Putamen (tissue), 1 donor: ENCODE measurements at regions not wholly inside any gene's neighbourhood (a gene's known extent, or its start where the extent isn't known, plus 50 kb on each side); places are given as distances from the start of the nearest gene placed in this dataset.
"Not testable (repeated sequence)": the region's sequence is repeated elsewhere in the genome, so short reads cannot be mapped to it uniquely, and the experiment has no call there.

Experiments
- DNase-seq: peaks from one replicate; pipeline ENCODE4 v3.0.0-alpha.2; 2016; ENCODE audit warnings: low spot score

GRCh38 chr3:158882445-158882844 lies 80.6 kb downstream of the MFSD1 start:
- peak; percentile 26 for DNase-seq

GRCh38 chr3:158896729-158897128 lies 94.9 kb downstream of the MFSD1 start:
- no peak for DNase-seq

GRCh38 chr3:158906749-158907148 lies 104.9 kb downstream of the MFSD1 start:
- DNase-seq: no peak

DNA sequence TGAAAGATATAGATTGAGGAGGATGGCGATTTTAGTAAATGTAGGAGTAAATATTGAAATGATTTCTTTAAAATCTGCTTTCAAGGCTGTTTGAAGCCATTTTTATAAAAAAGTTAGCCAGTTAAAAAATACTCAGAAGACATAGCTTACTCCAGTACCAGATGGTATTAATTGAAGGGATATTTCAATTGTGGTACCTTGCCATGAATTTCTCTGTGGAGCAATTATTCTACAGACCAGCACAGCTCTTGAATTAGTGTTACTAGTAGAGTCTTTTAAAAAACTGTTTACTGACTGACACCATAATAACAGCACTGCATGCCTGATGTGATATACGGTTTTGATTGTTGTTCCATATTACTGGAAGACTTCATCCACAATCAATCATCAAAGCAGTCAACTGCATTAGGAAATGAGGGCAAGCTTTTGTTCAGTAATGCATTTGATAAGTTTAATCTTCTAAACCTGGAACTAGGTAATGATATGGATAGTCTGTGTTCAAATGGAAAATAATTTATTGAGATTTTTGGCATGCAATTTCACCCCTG lies 106.4 kb downstream of the MFSD1 start:
- no peak for DNase-seq

DNA sequence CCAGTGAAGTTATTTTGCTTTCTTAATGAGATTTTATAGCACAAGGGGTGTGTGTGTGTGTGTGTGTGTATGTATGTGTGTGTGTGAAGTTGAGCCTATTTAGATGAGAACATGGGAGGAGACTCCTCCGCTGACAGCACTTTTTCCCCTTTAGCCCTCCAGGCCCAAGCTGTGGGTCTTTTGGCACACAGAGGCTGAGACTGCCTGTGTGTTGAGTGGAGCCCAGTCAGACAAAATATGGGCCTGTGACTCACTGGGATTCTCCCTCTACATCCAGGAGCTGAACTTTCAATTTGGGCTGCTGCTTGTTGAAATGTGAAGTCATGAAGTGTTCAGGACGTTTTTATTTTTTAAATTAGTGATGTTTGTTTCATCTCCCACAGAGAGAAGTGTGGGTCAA lies 108.0 kb downstream of the MFSD1 start:
- DNase-seq: no peak

- no peak for DNase-seq
Observed at GRCh38 chr3:158911586-158911985, 109.7 kb downstream of the MFSD1 start.

- no peak for DNase-seq
Observed at GRCh38 chr3:158912188-158912587, 110.3 kb downstream of the MFSD1 start.

DNA sequence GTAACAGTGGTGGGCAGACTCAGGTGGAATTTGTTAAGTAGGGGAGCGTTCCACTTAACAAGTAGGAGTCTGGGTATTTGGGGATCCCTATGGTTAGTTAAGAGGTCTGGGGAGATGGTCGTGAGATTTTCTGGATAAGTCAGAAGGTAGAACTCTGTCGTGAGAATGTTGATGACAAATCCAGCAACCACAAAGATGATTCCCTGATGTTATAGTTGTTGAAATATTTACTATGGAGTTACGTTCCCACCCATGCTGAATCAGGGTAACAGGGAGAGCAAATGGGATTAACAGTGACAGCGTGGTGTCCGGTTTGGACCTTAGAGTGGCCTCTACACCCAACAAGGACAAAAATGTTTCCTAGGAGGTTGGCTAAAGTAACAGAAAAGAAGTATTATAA lies 110.8 kb downstream of the MFSD1 start:
- DNase-seq: no peak

GRCh38 chr3:158916111-158916510 lies 114.3 kb downstream of the MFSD1 start:
- DNase-seq: no peak

GRCh38 chr3:158918008-158918407 lies 116.2 kb downstream of the MFSD1 start:
- DNase-seq: peak; percentile 13

DNA sequence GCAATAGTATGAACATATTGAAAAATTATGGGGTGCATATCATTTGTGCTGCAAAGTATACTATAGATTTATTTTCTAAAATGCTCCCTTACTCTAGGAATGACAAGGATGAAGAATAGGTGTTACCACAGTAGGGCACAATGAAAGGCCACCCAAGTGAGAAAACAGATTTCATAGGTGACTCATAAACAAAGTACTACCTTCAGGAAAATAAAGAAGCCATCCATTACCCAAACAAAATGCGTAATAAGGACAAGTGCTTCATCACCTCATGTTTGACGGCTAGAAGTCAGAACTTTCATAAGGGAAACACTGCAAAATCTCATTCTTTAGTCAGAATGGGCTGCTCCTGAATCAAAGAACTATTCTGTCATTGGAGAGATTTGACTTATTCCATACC lies 116.6 kb downstream of the MFSD1 start:
- no peak for DNase-seq

GRCh38 chr3:158920371-158920770 lies 118.5 kb downstream of the MFSD1 start:
- DNase-seq: no peak

GRCh38 chr3:158925021-158925420 lies 123.2 kb downstream of the MFSD1 start:
- no peak for DNase-seq

- no peak for DNase-seq
Observed at GRCh38 chr3:158925828-158926494, 124.1 kb downstream of the MFSD1 start.

GRCh38 chr3:158935846-158936245 lies 134.0 kb downstream of the MFSD1 start:
- no peak for DNase-seq

- DNase-seq: no peak
Observed at GRCh38 chr3:158936530-158937113, 134.8 kb downstream of the MFSD1 start.

GRCh38 chr3:158950178-158950901 lies 148.5 kb downstream of the MFSD1 start:
- no peak for DNase-seq

- no peak for DNase-seq
Observed at GRCh38 chr3:158953131-158953530, 151.3 kb downstream of the MFSD1 start.

DNA sequence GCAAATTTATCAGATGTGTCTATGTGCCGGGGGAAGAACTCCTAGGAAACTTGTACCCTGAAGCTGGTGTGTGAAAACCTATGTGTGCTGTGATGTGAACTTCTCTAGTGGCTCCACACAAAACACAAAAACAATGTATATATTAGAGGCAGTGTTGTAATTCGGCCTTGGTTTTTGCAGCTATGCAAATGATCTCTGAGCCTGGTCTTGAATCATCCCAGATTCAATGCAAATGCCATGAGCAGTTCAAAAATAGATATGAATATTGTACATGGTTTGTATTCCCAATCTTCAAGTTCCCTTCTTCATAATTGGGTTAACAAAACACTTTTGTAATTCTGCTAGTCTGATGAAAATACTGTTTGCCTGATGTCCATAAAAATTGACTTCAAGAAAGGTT lies 152.6 kb downstream of the MFSD1 start:
- DNase-seq: no peak

GRCh38 chr3:158957777-158958176 lies 155.9 kb downstream of the MFSD1 start:
- DNase-seq: not testable (repeated sequence)

- DNase-seq: no peak
Observed at GRCh38 chr3:158958873-158959272, 157.0 kb downstream of the MFSD1 start.

DNA sequence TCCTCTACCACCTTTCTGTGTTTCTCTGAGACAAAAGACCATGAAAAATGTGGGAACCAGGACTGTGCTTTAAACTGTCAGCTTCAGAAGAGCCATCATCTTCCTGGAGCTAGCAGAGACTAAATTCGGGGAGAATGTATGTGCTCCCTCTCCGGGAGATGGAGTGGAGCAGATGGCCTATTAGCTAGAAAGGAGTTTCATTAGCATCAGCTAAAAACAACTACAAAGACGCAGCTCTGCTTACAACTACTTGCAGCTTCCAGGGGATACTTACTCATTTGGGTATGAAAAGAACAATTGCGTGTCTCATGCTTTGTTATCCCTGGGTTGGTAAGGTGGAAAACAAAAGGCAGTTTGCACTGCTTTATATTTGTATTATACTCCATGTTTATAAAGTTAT lies 159.6 kb downstream of the MFSD1 start:
- no peak for DNase-seq

DNA sequence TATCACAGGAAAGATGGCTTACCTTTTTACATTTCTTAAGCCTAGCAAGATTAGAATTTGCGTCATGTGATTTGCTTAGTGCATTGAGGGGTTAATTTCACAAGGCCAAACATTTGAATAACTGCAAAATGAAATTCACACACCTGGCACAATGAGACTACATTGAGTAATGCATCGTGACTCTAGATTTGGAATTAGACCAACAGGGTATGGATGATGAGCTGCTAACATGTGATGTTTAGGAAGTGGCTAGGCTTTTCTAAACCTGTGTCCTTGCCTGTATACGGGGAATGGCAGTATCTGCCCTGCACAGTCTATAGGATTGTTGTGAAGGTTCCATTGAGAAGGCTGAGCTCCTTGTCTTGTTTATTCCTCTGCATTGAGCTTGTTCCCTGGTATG lies 160.1 kb downstream of the MFSD1 start:
- no peak for DNase-seq
